OCI-LY1 (cell line): ENCODE measurements at regions not wholly inside any gene's neighbourhood (a gene's known extent, or its start where the extent isn't known, plus 50 kb on each side); places are given as distances from the start of the nearest gene placed in this dataset.

Experiments
- CTCF ChIP-seq: fragments of 200-600 bp; sonication (generic), shearing (Covaris generic); IDR thresholded peaks from 2 replicates; pipeline ENCODE4 v1.5.1; 2017; ENCODE audit warnings: mild to moderate bottlenecking, antibody characterized with exemption, low read length, moderate library complexity, mixed read lengths
- EZH2 ChIP-seq: fragments of 200-600 bp; sonication (generic), shearing (Covaris generic); IDR thresholded peaks from 2 replicates; pipeline ENCODE4 v1.8.0; 2017; ENCODE audit warnings: borderline replicate concordance, mixed run types, mild to moderate bottlenecking, antibody characterized with exemption, low read length, moderate library complexity, mixed read lengths

- no peak for TF ChIP-seq CTCF
- no peak for TF ChIP-seq EZH2
Observed at GRCh38 chr3:176766862-176767261, 430.4 kb downstream of the TBL1XR1 start.
